OCI-LY7 (cell line): ENCODE measurements at regions not wholly inside any gene's neighbourhood (a gene's known extent, or its start where the extent isn't known, plus 50 kb on each side); places are given as distances from the start of the nearest gene placed in this dataset.

ENCODE experiments used
- BruUV-seq: library from RNA; stranded (reverse); fragments of 400-500 nt; replicated peaks from 2 replicates; lab custom pipeline; 2021; lab: Mats Ljungman, UMichigan
- CTCF ChIA-PET: fragments of 300-600 bp; sonication (Branson Sonifier 250); formaldehyde crosslinking; loops from one replicate; lab custom pipeline; 2022; ENCODE audit warnings: antibody characterized with exemption; ENCODE audit not compliant: unreplicated experiment; lab: Charles Lee
- POLR2A ChIA-PET: fragments of 300-600 bp; sonication (Branson Sonifier 250); formaldehyde crosslinking; loops from one replicate; lab custom pipeline; 2022; ENCODE audit warnings: antibody characterized with exemption; lab: Charles Lee
- DNase-seq: peaks from one replicate; pipeline ENCODE4 v3.0.0-alpha.2; 2015; ENCODE audit warnings: low spot score
- H2AFZ ChIP-seq: fragments of 200-600 bp; sonication (generic), shearing (Covaris generic); 2 replicates; pipeline ENCODE4 v1.6.1; 2014; ENCODE audit warnings: mild to moderate bottlenecking, antibody characterized with exemption, low read length, moderate library complexity
- H3K27ac ChIP-seq: fragments of 200-600 bp; sonication (generic); 2 replicates; pipeline ENCODE4 v1.5.1; 2014; ENCODE audit warnings: mixed run types, low read depth, mild to moderate bottlenecking, moderate library complexity, low read length, inconsistent platforms; ENCODE audit not compliant: poor library complexity, severe bottlenecking
- H3K36me3 ChIP-seq: fragments of 200-600 bp; sonication (generic); 2 replicates; pipeline ENCODE4 v1.6.1; 2014; ENCODE audit warnings: mild to moderate bottlenecking, antibody characterized with exemption, low read length, moderate library complexity, mixed read lengths; ENCODE audit not compliant: insufficient read depth
- H3K4me1 ChIP-seq: fragments of 200-600 bp; sonication (generic); 2 replicates; pipeline ENCODE4 v1.5.1; 2014; ENCODE audit warnings: mild to moderate bottlenecking, low read length; ENCODE audit not compliant: insufficient read depth, poor library complexity, severe bottlenecking
- H3K4me2 ChIP-seq: fragments of 200-600 bp; sonication (generic); 2 replicates; pipeline ENCODE4 v1.6.1; 2014; ENCODE audit warnings: mild to moderate bottlenecking, low read length
- H3K4me3 ChIP-seq: fragments of 200-600 bp; sonication (generic); 2 replicates; pipeline ENCODE4 v1.5.1; 2014; ENCODE audit warnings: mild to moderate bottlenecking, low read depth, low read length; ENCODE audit not compliant: poor library complexity, severe bottlenecking
- H3K79me2 ChIP-seq: fragments of 200-600 bp; sonication (generic); 2 replicates; pipeline ENCODE4 v1.6.1; 2016; ENCODE audit warnings: low read depth, mild to moderate bottlenecking, low read length, moderate library complexity, mixed read lengths; ENCODE audit not compliant: insufficient read depth
- H3K9me2 ChIP-seq: fragments of 200-600 bp; sonication (generic); 2 replicates; pipeline ENCODE4 v1.6.1; 2016; ENCODE audit warnings: mild to moderate bottlenecking, low read length, mixed read lengths; ENCODE audit not compliant: insufficient read depth
- H3K9me3 ChIP-seq: fragments of 200-600 bp; sonication (generic); 2 replicates; pipeline ENCODE4 v1.6.1; 2014; ENCODE audit warnings: mild to moderate bottlenecking, mixed run types, low read length, mixed read lengths
- H4K20me1 ChIP-seq: fragments of 200-600 bp; sonication (generic); 2 replicates; pipeline ENCODE4 v1.6.1; 2014; ENCODE audit warnings: mild to moderate bottlenecking, antibody characterized with exemption, low read length, moderate library complexity, mixed read lengths; ENCODE audit not compliant: insufficient read depth
- EZH2phosphoT487 ChIP-seq: fragments of 200-600 bp; sonication (generic); IDR thresholded peaks from 2 replicates; pipeline ENCODE4 v1.6.1; 2018; ENCODE audit warnings: low read depth, borderline replicate concordance, mild to moderate bottlenecking, mixed run types, antibody characterized with exemption, low read length, moderate library complexity, mixed read lengths
- intact Hi-C: fragments of 100-400 bp; cut with micrococcal nuclease; formaldehyde crosslinking; loops from one replicate; pipeline ENCODE4 v1.10.0; 2022; ENCODE audit not compliant: unreplicated experiment
- TF ChIP-seq, protein P1 (sequence below): fragments of 200-600 bp; sonication (generic); conservative IDR thresholded peaks from 2 replicates; pipeline ENCODE4 v1.5.1; 2014; ENCODE audit warnings: mild to moderate bottlenecking, antibody characterized with exemption, low read length, moderate library complexity, mixed read lengths

DNA sequence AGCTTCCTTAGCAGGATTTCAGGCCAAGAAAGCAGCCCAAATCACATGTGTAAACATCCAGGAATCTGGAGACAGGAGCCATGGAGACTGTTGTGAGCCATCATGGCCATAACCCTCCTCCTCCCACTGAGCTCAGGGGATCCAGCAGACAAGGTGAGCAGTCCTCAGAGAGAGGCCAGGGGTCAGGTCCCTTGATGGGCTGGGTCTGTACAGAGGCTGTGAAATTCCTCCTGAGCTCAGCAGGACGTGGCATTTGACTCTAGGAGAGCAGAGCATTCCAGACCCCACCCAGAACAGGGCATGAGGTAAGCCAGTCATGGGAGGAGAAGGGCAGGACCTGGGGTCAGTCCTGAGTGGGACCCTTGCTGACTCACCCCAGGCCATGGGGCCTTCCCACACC lies 67.0 kb upstream of the ACAN start:
- intact Hi-C loops = no loop called here
- Histone ChIP-seq H3K4me2 (no peak overlapping the region), H3K79me2 (no peaks in the 10 kb centered on the region), H3K4me3 (no peak overlapping the region), H3K4me1 (no peaks in the 10 kb centered on the region), H3K9me3 (no peaks in the 10 kb centered on the region), H2AFZ (no peak overlapping the region), H4K20me1 (no peaks in the 10 kb centered on the region), H3K27ac (no peak overlapping the region), H3K9me2 (no peaks in the 10 kb centered on the region), H3K36me3 (no peaks in the 10 kb centered on the region)
- TF ChIP-seq, protein P1, sequence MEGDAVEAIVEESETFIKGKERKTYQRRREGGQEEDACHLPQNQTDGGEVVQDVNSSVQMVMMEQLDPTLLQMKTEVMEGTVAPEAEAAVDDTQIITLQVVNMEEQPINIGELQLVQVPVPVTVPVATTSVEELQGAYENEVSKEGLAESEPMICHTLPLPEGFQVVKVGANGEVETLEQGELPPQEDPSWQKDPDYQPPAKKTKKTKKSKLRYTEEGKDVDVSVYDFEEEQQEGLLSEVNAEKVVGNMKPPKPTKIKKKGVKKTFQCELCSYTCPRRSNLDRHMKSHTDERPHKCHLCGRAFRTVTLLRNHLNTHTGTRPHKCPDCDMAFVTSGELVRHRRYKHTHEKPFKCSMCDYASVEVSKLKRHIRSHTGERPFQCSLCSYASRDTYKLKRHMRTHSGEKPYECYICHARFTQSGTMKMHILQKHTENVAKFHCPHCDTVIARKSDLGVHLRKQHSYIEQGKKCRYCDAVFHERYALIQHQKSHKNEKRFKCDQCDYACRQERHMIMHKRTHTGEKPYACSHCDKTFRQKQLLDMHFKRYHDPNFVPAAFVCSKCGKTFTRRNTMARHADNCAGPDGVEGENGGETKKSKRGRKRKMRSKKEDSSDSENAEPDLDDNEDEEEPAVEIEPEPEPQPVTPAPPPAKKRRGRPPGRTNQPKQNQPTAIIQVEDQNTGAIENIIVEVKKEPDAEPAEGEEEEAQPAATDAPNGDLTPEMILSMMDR = no peak
- TF ChIP-seq EZH2phosphoT487 = no peak
- DNase-seq = no peak
- no TSS peak for BruUV-seq
- POLR2A ChIA-PET = interaction anchor here (0.6 kb wide), 1 partner anchor 958 kb away, joined by 3 read pairs; no protein-coding TSS in a partner anchor
- CTCF ChIA-PET = no interaction called here

DNA sequence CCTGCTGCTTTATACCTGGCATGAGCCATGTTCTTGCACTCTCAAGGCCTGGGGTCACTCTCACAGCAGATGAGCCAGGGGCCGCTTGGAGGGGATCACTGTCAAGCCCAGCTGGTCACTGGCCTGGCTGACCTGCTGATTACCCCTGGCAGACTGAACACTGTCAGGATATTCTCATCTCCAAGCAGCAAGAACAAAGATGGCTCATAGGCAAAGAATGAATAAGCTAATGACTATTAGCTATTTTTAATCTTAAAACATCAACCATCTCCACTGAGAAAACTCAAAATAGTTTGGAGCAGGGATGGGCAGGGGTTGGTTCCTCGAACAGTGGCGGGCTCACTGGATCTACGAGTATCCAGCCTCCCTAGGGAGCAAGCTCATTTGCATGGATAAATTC lies 64.4 kb upstream of the ACAN start:
- no peaks in the 10 kb centered on the region for H3K4me1 ChIP-seq
- no peaks in the 10 kb centered on the region for H3K79me2 ChIP-seq
- no peak overlapping the region for H3K27ac ChIP-seq
- H3K36me3 ChIP-seq = no peaks in the 10 kb centered on the region
- no peaks in the 10 kb centered on the region for H3K9me3 ChIP-seq
- no peaks in the 10 kb centered on the region for H4K20me1 ChIP-seq
- no peak overlapping the region for H3K4me3 ChIP-seq
- POLR2A ChIA-PET = no interaction called here
- H3K9me2 ChIP-seq = no peaks in the 10 kb centered on the region
- BruUV-seq = no TSS peak
- CTCF ChIA-PET = no interaction called here
- TF ChIP-seq, protein P1 = no peak
- TF ChIP-seq EZH2phosphoT487 = no peak
- no peak for DNase-seq
- H3K4me2 ChIP-seq = no peak overlapping the region
- no peak overlapping the region for H2AFZ ChIP-seq
- intact Hi-C loops = no loop called here

DNA sequence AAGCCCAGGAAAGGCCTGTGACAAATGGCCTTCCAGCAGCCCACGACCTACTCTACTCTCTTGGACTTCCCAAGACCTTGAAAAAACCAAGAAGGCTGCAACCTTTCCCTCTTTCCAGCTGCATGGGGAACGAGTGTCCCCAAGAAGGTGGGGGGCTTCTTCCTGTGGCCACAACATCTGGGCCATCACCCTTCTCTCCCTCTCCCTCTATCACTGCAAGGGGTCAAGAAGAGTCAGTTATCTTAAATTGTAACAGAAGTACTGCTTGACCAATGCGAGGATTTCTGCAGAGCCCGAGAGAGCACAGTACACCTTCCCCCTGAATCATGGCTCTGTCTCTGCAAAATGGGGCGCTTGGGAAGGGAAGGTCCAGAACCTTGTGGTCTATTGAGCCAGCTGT lies 63.7 kb upstream of the ACAN start:
- H3K4me2 ChIP-seq = no peak overlapping the region
- H2AFZ ChIP-seq = no peak overlapping the region
- no TSS peak for BruUV-seq
- no peak for DNase-seq
- TF ChIP-seq, protein P1 = no peak
- TF ChIP-seq EZH2phosphoT487 = no peak
- H3K4me3 ChIP-seq = no peak overlapping the region
- H4K20me1 ChIP-seq = no peaks in the 10 kb centered on the region
- intact Hi-C loops = no loop called here
- no peaks in the 10 kb centered on the region for H3K9me3 ChIP-seq
- H3K36me3 ChIP-seq = no peaks in the 10 kb centered on the region
- no peaks in the 10 kb centered on the region for H3K9me2 ChIP-seq
- H3K27ac ChIP-seq = no peak overlapping the region
- ChIA-PET CTCF (no interaction called here), POLR2A (no interaction called here)
- no peaks in the 10 kb centered on the region for H3K4me1 ChIP-seq
- H3K79me2 ChIP-seq = no peaks in the 10 kb centered on the region
